ENCODE measurements at regions not wholly inside any gene's neighbourhood (a gene's known extent, or its start where the extent isn't known, plus 50 kb on each side); places are given as distances from the start of the nearest gene placed in this dataset.

- no peak overlapping the region for H3K27ac ChIP-seq (ENCODE audit: low read depth in 2 of 2, low read length in 1 of 2)
- ChIA-PET POLR2A (no interaction called here), CTCF (no interaction called here)
- H3K4me3 ChIP-seq (ENCODE audit: low read depth in 2 of 2, low read length in 1 of 2): no peak overlapping the region
- H3K4me1 ChIP-seq (ENCODE audit: control insufficient read depth in 1 of 2, insufficient read depth in 2 of 2, low read depth in 1 of 2, low read length in 1 of 2): no peaks in the 10 kb centered on the region
- no peaks in the 10 kb centered on the region for H3K9me3 ChIP-seq
- H3F3A ChIP-seq (replicated peaks; ENCODE audit: insufficient read depth): no peaks in the 10 kb centered on the region
- H3K27me3 ChIP-seq (ENCODE audit: insufficient read depth): no peaks in the 10 kb centered on the region
- TF ChIP-seq SMC3 (IDR thresholded peaks at IDR 0.05; ENCODE audit: low read depth, low read length) (no peak), GATA2 (CRISPR knock-in tag; IDR thresholded peaks at IDR 0.05) (no peak), NFIC (IDR thresholded peaks at IDR 0.05; ENCODE audit: borderline replicate concordance) (no peak), GABPA (IDR thresholded peaks at IDR 0.05; ENCODE audit: low read depth) (no peak), TCF12 (IDR thresholded peaks at IDR 0.05) (no peak), RCOR1 (IDR thresholded peaks at IDR 0.05; ENCODE audit: low read length) (no peak), CHD2 (IDR thresholded peaks at IDR 0.05; ENCODE audit: low read length, partially characterized antibody) (no peak), MXI1 (IDR thresholded peaks at IDR 0.05; ENCODE audit: low read depth, low read length) (no peak), IRF3 (IDR thresholded peaks at IDR 0.05; ENCODE audit: low read depth, low read length) (no peak), YY1 (IDR thresholded peaks at IDR 0.05; ENCODE audit: low read depth) (no peak), FOXJ3 (CRISPR knock-in tag; IDR thresholded peaks at IDR 0.05) (no peak), JUND (IDR thresholded peaks at IDR 0.05) (no peak), REST (IDR thresholded peaks at IDR 0.05; ENCODE audit: low read depth, low read length) (no peak)
- TF ChIP-seq, protein P1, sequence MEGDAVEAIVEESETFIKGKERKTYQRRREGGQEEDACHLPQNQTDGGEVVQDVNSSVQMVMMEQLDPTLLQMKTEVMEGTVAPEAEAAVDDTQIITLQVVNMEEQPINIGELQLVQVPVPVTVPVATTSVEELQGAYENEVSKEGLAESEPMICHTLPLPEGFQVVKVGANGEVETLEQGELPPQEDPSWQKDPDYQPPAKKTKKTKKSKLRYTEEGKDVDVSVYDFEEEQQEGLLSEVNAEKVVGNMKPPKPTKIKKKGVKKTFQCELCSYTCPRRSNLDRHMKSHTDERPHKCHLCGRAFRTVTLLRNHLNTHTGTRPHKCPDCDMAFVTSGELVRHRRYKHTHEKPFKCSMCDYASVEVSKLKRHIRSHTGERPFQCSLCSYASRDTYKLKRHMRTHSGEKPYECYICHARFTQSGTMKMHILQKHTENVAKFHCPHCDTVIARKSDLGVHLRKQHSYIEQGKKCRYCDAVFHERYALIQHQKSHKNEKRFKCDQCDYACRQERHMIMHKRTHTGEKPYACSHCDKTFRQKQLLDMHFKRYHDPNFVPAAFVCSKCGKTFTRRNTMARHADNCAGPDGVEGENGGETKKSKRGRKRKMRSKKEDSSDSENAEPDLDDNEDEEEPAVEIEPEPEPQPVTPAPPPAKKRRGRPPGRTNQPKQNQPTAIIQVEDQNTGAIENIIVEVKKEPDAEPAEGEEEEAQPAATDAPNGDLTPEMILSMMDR (IDR thresholded peaks at IDR 0.05): no peak
- DNase-seq: no peak
- H3K9me2 ChIP-seq: no peaks in the 10 kb centered on the region
- no peak overlapping the region for H2AFZ ChIP-seq (ENCODE audit: low read depth)
- no peak overlapping the region for H3K9ac ChIP-seq
- no peak overlapping the region for H3K4me2 ChIP-seq
- no peaks in the 10 kb centered on the region for H3K36me3 ChIP-seq (replicated peaks in 1 of 2; ENCODE audit: control insufficient read depth in 1 of 2, insufficient read depth in 2 of 2, low read length in 1 of 2)
- H4K20me1 ChIP-seq (ENCODE audit: insufficient read depth): no peaks in the 10 kb centered on the region
- H3K79me2 ChIP-seq (ENCODE audit: insufficient read depth): no peaks in the 10 kb centered on the region
These were observed 149.3 kb upstream of the GLRA2 start for GRCh38 chrX:14380044-14380443.

Measured in SK-N-SH (cell line).